RWPE1 (cell line): ENCODE measurements at regions not wholly inside any gene's neighbourhood (a gene's known extent, or its start where the extent isn't known, plus 50 kb on each side); places are given as distances from the start of the nearest gene placed in this dataset.

ENCODE experiments used
- CTCF ChIA-PET: fragments of 350-600 bp; sonication (Branson Sonifier 250); formaldehyde crosslinking; extraction: SDS; loops from one replicate; lab custom pipeline; 2021; lab: Yijun Ruan, JAX
- POLR2A ChIA-PET: fragments of 400-600 bp; formaldehyde crosslinking; extraction: SDS; loops from one replicate; lab custom pipeline; 2020; ENCODE audit warnings: antibody characterized with exemption; ENCODE audit not compliant: low non-redundant PET; lab: Yijun Ruan, JAX
- DNase-seq: peaks from one replicate; pipeline ENCODE4 v3.0.0; 2012; ENCODE audit warnings: low spot score
- H3K27ac ChIP-seq: fragments of 450-650 bp; 2 replicates; pipeline ENCODE4 v1.5.1; 2017
- TF ChIP-seq, protein P1 (sequence below): fragments of 450-650 bp; conservative IDR thresholded peaks from 2 replicates; pipeline ENCODE4 v1.5.1; 2017; ENCODE audit warnings: low read depth, mild to moderate bottlenecking

GRCh38 chr4:121256887-121257466, 92.9 kb upstream of the TNIP3 start:
- CTCF ChIA-PET, result interaction anchor here (0.7 kb wide), 1 partner anchor 41 kb away, joined by 3 read pairs; no protein-coding TSS in a partner anchor
- POLR2A ChIA-PET, result no interaction called here
- TF ChIP-seq, protein P1, sequence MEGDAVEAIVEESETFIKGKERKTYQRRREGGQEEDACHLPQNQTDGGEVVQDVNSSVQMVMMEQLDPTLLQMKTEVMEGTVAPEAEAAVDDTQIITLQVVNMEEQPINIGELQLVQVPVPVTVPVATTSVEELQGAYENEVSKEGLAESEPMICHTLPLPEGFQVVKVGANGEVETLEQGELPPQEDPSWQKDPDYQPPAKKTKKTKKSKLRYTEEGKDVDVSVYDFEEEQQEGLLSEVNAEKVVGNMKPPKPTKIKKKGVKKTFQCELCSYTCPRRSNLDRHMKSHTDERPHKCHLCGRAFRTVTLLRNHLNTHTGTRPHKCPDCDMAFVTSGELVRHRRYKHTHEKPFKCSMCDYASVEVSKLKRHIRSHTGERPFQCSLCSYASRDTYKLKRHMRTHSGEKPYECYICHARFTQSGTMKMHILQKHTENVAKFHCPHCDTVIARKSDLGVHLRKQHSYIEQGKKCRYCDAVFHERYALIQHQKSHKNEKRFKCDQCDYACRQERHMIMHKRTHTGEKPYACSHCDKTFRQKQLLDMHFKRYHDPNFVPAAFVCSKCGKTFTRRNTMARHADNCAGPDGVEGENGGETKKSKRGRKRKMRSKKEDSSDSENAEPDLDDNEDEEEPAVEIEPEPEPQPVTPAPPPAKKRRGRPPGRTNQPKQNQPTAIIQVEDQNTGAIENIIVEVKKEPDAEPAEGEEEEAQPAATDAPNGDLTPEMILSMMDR, result no peak
- peak overlapping the region; percentile 61 for H3K27ac ChIP-seq
- no peak for DNase-seq

- peak; percentile 92 for DNase-seq
- ChIA-PET CTCF (interaction anchor here (1.8 kb wide), 1 partner anchor 64 kb away, joined by 5 read pairs; no protein-coding TSS in a partner anchor), POLR2A (no interaction called here)
- peak overlapping the region; percentile 71 for H3K27ac ChIP-seq
- TF ChIP-seq, protein P1, result no peak
Observed at GRCh38 chr4:121255986-121256750, 92.0 kb upstream of the TNIP3 start.

- H3K27ac ChIP-seq, result no peak overlapping the region
- TF ChIP-seq, protein P1, result no peak
- ChIA-PET CTCF (interaction anchor here (0.5 to 2.7 kb wide), 4 partner anchors 61 to 510 kb away, joined by 3 to 12 read pairs (median 4); no protein-coding TSS in a partner anchor), POLR2A (no interaction called here)
- DNase-seq, result no peak
Observed at GRCh38 chr4:121253961-121254360, 89.8 kb upstream of the TNIP3 start.

DNA sequence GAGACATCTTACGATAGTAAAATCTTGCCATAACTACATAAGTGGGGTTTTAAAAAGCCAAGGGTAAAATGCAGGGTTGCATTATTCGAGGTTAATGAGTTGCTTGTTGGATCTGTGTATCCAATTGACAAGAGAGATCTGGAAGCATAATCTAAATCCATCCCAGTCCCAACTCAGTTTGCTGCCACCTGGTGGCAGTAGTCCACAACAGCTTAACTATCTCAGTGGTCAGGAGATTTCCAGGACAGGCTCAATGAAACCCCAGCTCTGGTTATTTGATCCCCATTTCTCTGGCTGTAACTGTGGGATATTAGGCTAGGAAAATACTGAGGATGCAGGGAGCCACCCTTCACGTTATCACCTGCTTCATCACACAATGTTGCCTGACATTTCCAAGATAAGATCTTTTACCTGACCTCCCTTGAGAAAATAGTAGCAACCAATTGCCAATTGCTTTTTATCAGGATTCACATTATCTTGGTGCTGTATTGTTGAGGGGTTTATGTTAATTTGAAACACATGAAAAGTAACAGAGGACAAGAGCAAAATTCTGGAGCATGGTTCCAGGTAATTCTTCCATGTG, 88.2 kb upstream of the TNIP3 start:
- CTCF ChIA-PET, result interaction anchor here (0.5 to 2.7 kb wide), 12 partner anchors 10 to 827 kb away, joined by 3 to 12 read pairs (median 4); no protein-coding TSS in a partner anchor
- TF ChIP-seq, protein P1, result peak; percentile 87
- POLR2A ChIA-PET, result no interaction called here
- peak; percentile 66 for DNase-seq
- no peak overlapping the region for H3K27ac ChIP-seq

DNA sequence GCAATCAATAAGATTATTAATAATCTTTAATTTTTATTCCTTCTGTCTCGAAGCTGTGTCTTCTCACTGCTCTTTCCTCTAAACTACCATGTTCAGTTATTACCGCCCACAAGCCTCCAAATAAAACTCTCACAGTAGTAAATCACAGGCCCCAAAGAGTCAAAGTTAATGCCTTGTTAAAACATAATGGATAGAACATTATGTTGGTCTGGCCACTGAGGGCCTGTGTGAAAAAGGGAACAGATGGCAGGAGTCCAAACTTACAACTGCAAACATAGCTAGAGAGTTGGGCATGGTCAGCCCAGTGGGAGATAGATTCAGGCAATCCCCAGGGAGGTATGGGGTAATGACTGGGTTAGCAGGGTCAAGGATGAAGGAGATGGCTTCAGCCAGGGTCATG, 84.6 kb upstream of the TNIP3 start:
- H3K27ac ChIP-seq, result no peak overlapping the region
- TF ChIP-seq, protein P1, result no peak
- POLR2A ChIA-PET, result no interaction called here
- CTCF ChIA-PET, result no interaction called here
- no peak for DNase-seq

- no peak for DNase-seq
- TF ChIP-seq, protein P1, result no peak
- ChIA-PET POLR2A (no interaction called here), CTCF (no interaction called here)
- H3K27ac ChIP-seq, result no peak overlapping the region
Observed at GRCh38 chr4:121246698-121247097, 82.6 kb upstream of the TNIP3 start.
